IgD-negative memory B cell (primary cell): ENCODE measurements at regions not wholly inside any gene's neighbourhood (a gene's known extent, or its start where the extent isn't known, plus 50 kb on each side); places are given as distances from the start of the nearest gene placed in this dataset.

Source experiments
- H3K27ac Mint-ChIP-seq, 3 donors: one replicate each; pipeline ENCODE4 v1.8.0; 2020 to 2022; ENCODE audit warnings: mild to moderate bottlenecking in 3 of 3, mixed read lengths in 3 of 3, moderate library complexity in 1 of 3
- H3K27me3 Mint-ChIP-seq: one replicate; pipeline ENCODE4 v1.8.0; 2021; ENCODE audit warnings: mixed read lengths
- H3K36me3 Mint-ChIP-seq: one replicate; pipeline ENCODE4 v1.8.0; 2020; ENCODE audit warnings: mild to moderate bottlenecking, mixed read lengths
- H3K4me1 Mint-ChIP-seq, 3 donors: one replicate each; pipeline ENCODE4 v1.8.0; 2020 to 2022; ENCODE audit warnings: mixed read lengths in 3 of 3, mild to moderate bottlenecking in 1 of 3
- H3K4me3 Mint-ChIP-seq, 4 donors: one replicate each; pipeline ENCODE4 v1.8.0; 2020 to 2022; ENCODE audit warnings: mild to moderate bottlenecking in 4 of 4, mixed read lengths in 4 of 4, moderate library complexity in 3 of 4
- H3K9me3 Mint-ChIP-seq, 3 donors: one replicate each; pipeline ENCODE4 v1.8.0; 2020 to 2021; ENCODE audit warnings: mixed read lengths in 3 of 3, mild to moderate bottlenecking in 1 of 3

GRCh38 chr13:105773241-105773640 lies 762.2 kb downstream of the EFNB2 start:
- H3K9me3 Mint-ChIP-seq, result peaks cover 0 to 8% (median 2%) of the 10 kb centered on the region in 3 donors
- H3K4me1 Mint-ChIP-seq, result no peaks in the 10 kb centered on the region
- no peaks in the 10 kb centered on the region for H3K36me3 Mint-ChIP-seq
- no peak overlapping the region for H3K4me3 Mint-ChIP-seq
- H3K27me3 Mint-ChIP-seq, result no peaks in the 10 kb centered on the region
- no peak overlapping the region for H3K27ac Mint-ChIP-seq

- Mint-ChIP-seq H3K27ac (no peak overlapping the region), H3K4me3 (no peak overlapping the region), H3K36me3 (no peaks in the 10 kb centered on the region), H3K27me3 (no peaks in the 10 kb centered on the region), H3K4me1 (no peaks in the 10 kb centered on the region), H3K9me3 (peaks cover 0 to 2% (median 0%) of the 10 kb centered on the region in 3 donors)
Observed at GRCh38 chr13:105764486-105764885, 771.0 kb downstream of the EFNB2 start.

- no peak overlapping the region for H3K27ac Mint-ChIP-seq
- H3K36me3 Mint-ChIP-seq, result no peaks in the 10 kb centered on the region
- H3K27me3 Mint-ChIP-seq, result no peaks in the 10 kb centered on the region
- H3K9me3 Mint-ChIP-seq, result peaks cover 0 to 2% (median 0%) of the 10 kb centered on the region in 3 donors
- no peak overlapping the region for H3K4me3 Mint-ChIP-seq
- H3K4me1 Mint-ChIP-seq, result no peaks in the 10 kb centered on the region
Observed at GRCh38 chr13:105763851-105764250, 771.6 kb downstream of the EFNB2 start.

- no peaks in the 10 kb centered on the region for H3K36me3 Mint-ChIP-seq
- no peak overlapping the region for H3K4me3 Mint-ChIP-seq
- H3K27ac Mint-ChIP-seq, result no peak overlapping the region
- no peaks in the 10 kb centered on the region for H3K4me1 Mint-ChIP-seq
- peaks cover 0 to 2% (median 0%) of the 10 kb centered on the region in 3 donors for H3K9me3 Mint-ChIP-seq
- H3K27me3 Mint-ChIP-seq, result no peaks in the 10 kb centered on the region
Observed at GRCh38 chr13:105762096-105762495, 773.4 kb downstream of the EFNB2 start.

DNA sequence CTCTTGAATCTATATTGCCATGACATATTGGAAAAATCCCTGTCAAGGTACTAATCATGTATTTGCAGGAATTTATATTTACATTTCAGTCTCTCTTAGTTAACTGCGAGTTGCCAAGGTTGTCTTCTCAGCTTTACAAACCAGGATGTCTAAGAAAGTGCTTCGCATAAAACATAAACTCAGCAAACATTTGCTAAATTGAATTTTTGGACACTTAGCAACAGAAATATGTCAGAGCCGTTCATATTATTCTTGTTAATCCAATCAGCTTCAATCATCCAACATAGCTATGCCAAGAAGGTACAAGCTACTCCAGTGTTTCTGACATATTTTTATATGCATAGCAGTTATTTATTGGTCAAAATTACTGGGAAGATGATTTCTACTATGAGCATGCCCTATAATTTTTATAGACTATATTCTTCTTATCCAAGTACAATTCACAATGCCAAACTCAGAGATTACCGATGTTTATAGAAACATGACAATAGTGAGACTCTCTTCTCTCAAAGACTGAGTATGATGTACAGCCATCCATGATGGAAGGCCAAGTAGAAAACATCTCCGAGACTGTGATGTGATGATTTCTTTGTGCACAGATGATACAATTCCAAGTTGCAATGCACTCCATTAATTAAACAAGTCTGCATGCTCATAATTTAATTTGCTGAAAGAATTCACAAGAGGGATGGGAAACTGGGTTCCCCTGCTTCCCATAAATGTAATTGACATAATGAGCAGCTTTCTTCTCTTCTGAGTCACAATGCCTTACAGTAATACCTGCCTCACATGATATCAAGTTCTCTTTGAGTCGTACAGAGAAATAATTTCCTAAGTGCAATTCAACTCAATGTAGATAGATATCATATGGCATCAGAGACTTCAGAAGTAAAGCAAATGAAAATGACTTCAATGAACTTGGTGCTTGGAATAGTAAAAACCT lies 776.3 kb downstream of the EFNB2 start:
- H3K9me3 Mint-ChIP-seq, result no peaks in the 10 kb centered on the region
- H3K4me3 Mint-ChIP-seq, result no peak overlapping the region
- no peaks in the 10 kb centered on the region for H3K4me1 Mint-ChIP-seq
- no peaks in the 10 kb centered on the region for H3K36me3 Mint-ChIP-seq
- no peak overlapping the region for H3K27ac Mint-ChIP-seq
- no peaks in the 10 kb centered on the region for H3K27me3 Mint-ChIP-seq

DNA sequence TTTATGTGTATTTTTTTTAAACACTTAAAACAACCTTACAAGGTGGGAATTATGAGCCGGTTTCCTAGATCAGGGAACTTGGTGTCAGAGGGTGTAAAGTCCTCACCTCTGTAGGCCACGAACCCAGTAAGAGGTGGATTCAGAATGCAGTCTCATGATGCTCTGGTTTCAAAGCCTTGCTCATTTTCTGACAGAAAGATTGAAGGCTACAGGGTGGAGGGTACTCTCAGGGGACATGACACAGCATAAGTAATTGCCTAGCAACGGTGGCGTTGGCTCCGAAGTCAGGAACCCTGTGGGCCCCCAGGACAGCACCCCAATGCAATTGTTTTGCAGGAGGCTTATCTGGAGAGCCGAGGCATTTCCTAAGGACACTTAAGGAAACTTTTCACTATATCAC lies 794.7 kb downstream of the EFNB2 start:
- H3K9me3 Mint-ChIP-seq, result peaks cover 0 to 3% (median 3%) of the 10 kb centered on the region in 3 donors
- no peak overlapping the region for H3K27ac Mint-ChIP-seq
- H3K36me3 Mint-ChIP-seq, result no peaks in the 10 kb centered on the region
- no peaks in the 10 kb centered on the region for H3K4me1 Mint-ChIP-seq
- no peaks in the 10 kb centered on the region for H3K27me3 Mint-ChIP-seq
- no peak overlapping the region for H3K4me3 Mint-ChIP-seq

DNA sequence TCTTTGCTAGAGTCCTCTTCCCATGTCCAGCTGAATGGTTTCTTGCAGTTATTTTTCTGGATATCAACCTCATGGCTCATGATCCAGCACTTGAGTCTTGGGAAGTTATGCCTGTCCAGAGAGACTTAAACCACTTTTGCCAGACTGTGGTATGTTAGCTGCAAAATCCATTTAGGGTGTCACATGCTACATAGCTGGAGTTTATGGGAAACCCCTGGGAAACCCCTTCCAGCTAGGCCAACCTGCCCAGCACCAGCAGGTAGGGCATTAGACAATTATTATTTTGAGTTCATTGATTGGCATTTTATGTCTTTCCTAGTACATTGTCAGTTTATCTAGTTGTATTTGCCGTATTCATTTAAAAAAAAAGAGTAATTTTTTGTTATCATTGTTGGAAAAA lies 797.8 kb downstream of the EFNB2 start:
- H3K27me3 Mint-ChIP-seq, result no peaks in the 10 kb centered on the region
- no peaks in the 10 kb centered on the region for H3K36me3 Mint-ChIP-seq
- H3K4me3 Mint-ChIP-seq, result no peak overlapping the region
- no peaks in the 10 kb centered on the region for H3K4me1 Mint-ChIP-seq
- no peak overlapping the region for H3K27ac Mint-ChIP-seq
- peaks cover 0 to 3% (median 3%) of the 10 kb centered on the region in 3 donors for H3K9me3 Mint-ChIP-seq

GRCh38 chr13:105735281-105735680 lies 800.2 kb downstream of the EFNB2 start:
- Mint-ChIP-seq H3K27me3 (no peaks in the 10 kb centered on the region), H3K4me3 (no peak overlapping the region), H3K9me3 (peaks cover 0 to 3% (median 0%) of the 10 kb centered on the region in 3 donors), H3K36me3 (no peaks in the 10 kb centered on the region), H3K27ac (no peak overlapping the region), H3K4me1 (no peaks in the 10 kb centered on the region)

- H3K9me3 Mint-ChIP-seq, result peaks cover 0 to 4% (median 0%) of the 10 kb centered on the region in 3 donors
- H3K27ac Mint-ChIP-seq, result no peak overlapping the region
- no peaks in the 10 kb centered on the region for H3K36me3 Mint-ChIP-seq
- no peak overlapping the region for H3K4me3 Mint-ChIP-seq
- no peaks in the 10 kb centered on the region for H3K27me3 Mint-ChIP-seq
- H3K4me1 Mint-ChIP-seq, result no peaks in the 10 kb centered on the region
Observed at GRCh38 chr13:105732806-105733529, 802.5 kb downstream of the EFNB2 start.

GRCh38 chr13:105725887-105726286 lies 809.6 kb downstream of the EFNB2 start:
- Mint-ChIP-seq H3K27me3 (no peaks in the 10 kb centered on the region), H3K36me3 (no peaks in the 10 kb centered on the region)

GRCh38 chr13:105721016-105721415 lies 814.4 kb downstream of the EFNB2 start:
- Mint-ChIP-seq H3K4me1 (no peaks in the 10 kb centered on the region), H3K4me3 (no peak overlapping the region), H3K27ac (no peak overlapping the region), H3K27me3 (no peaks in the 10 kb centered on the region), H3K9me3 (peaks cover 0 to 2% (median 0%) of the 10 kb centered on the region in 3 donors), H3K36me3 (no peaks in the 10 kb centered on the region)

More at GRCh38 chr13:105725887-105726286, 809.6 kb downstream of the EFNB2 start:
- no peak overlapping the region for H3K27ac Mint-ChIP-seq
- H3K9me3 Mint-ChIP-seq, result peaks cover 0 to 2% (median 0%) of the 10 kb centered on the region in 3 donors
- no peaks in the 10 kb centered on the region for H3K4me1 Mint-ChIP-seq
- no peak overlapping the region for H3K4me3 Mint-ChIP-seq

DNA sequence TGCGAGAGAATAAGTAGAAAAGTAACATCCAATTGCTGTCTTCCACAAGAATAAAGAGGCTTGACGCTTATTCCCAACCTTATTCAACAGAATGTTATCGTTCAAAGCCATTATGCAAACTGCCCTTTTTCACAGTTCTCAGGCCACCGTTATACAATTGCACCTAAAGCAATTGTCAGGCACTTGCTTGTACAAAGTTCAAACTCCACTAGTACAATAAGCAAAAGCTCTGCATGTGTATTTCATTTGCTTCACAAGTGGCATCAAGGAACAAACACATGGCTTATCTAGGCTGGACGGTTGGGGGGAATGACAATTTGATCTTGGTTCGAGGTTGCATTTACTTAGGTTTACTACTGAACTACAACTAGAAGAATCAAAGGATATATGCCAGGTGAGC lies 815.6 kb downstream of the EFNB2 start:
- H3K9me3 Mint-ChIP-seq, result peaks cover 0 to 3% (median 0%) of the 10 kb centered on the region in 3 donors
- no peaks in the 10 kb centered on the region for H3K27me3 Mint-ChIP-seq
- no peak overlapping the region for H3K4me3 Mint-ChIP-seq
- H3K27ac Mint-ChIP-seq, result no peak overlapping the region
- H3K4me1 Mint-ChIP-seq, result no peaks in the 10 kb centered on the region
- no peaks in the 10 kb centered on the region for H3K36me3 Mint-ChIP-seq

DNA sequence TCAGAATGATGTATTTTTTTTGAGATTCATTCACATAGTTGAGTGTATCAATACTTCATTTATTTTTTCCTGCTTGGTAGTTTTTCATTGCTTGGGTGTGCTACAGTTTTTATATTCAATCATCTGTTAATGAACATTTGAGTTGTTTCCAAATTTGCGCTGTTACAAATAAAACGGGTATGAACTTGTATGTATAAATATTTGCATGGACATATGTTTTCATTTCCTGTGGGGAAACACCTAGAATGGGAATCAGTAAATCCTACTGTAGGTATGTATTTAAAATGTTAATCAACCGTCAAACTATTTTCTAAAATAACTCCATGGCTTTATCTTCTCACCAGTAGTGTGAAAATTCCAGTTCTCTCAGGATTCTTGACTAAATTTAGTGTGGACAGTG lies 826.3 kb downstream of the EFNB2 start:
- Mint-ChIP-seq H3K27ac (no peak overlapping the region), H3K4me3 (no peak overlapping the region), H3K9me3 (no peaks in the 10 kb centered on the region), H3K27me3 (no peaks in the 10 kb centered on the region), H3K4me1 (no peaks in the 10 kb centered on the region), H3K36me3 (no peaks in the 10 kb centered on the region)

DNA sequence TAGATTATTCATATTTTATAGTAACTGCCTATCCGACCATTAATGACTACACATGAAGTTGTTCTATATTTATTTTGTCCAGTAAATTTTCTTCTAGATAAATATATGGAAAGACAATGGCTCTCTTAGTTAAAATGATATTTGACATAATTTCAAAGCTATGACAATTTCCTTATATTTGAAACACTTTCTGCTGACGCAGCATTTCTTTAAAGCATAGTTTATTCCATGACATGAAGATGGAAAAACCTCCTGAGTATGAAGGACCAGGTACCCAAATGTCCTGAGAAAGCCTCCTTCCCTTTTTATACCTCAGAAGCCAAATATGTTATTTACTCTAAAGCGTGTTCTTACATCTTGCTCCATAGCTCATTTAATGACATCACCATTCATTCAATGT lies 831.6 kb downstream of the EFNB2 start:
- Mint-ChIP-seq H3K4me1 (no peaks in the 10 kb centered on the region), H3K9me3 (peaks cover 0 to 1% (median 0%) of the 10 kb centered on the region in 3 donors), H3K27me3 (no peaks in the 10 kb centered on the region), H3K27ac (no peak overlapping the region), H3K4me3 (no peak overlapping the region), H3K36me3 (no peaks in the 10 kb centered on the region)

GRCh38 chr13:105702441-105702840 lies 833.0 kb downstream of the EFNB2 start:
- Mint-ChIP-seq H3K36me3 (no peaks in the 10 kb centered on the region), H3K27me3 (no peaks in the 10 kb centered on the region), H3K9me3 (peaks cover 0 to 3% (median 3%) of the 10 kb centered on the region in 3 donors), H3K4me3 (no peak overlapping the region), H3K4me1 (no peaks in the 10 kb centered on the region), H3K27ac (no peak overlapping the region)
